GM12872 (cell line): ENCODE measurements at regions not wholly inside any gene's neighbourhood (a gene's known extent, or its start where the extent isn't known, plus 50 kb on each side); places are given as distances from the start of the nearest gene placed in this dataset.

Experiments used
- TF ChIP-seq, protein P1 (sequence below): IDR thresholded peaks from 3 replicates; pipeline ENCODE4 v1.5.1; 2011; ENCODE audit warnings: low read depth, mild to moderate bottlenecking, low read length, moderate library complexity; ENCODE audit not compliant: insufficient read depth

GRCh38 chr13:39976481-39976880, 321.0 kb downstream of the COG6 start:
- TF ChIP-seq, protein P1, sequence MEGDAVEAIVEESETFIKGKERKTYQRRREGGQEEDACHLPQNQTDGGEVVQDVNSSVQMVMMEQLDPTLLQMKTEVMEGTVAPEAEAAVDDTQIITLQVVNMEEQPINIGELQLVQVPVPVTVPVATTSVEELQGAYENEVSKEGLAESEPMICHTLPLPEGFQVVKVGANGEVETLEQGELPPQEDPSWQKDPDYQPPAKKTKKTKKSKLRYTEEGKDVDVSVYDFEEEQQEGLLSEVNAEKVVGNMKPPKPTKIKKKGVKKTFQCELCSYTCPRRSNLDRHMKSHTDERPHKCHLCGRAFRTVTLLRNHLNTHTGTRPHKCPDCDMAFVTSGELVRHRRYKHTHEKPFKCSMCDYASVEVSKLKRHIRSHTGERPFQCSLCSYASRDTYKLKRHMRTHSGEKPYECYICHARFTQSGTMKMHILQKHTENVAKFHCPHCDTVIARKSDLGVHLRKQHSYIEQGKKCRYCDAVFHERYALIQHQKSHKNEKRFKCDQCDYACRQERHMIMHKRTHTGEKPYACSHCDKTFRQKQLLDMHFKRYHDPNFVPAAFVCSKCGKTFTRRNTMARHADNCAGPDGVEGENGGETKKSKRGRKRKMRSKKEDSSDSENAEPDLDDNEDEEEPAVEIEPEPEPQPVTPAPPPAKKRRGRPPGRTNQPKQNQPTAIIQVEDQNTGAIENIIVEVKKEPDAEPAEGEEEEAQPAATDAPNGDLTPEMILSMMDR: no peak

GRCh38 chr13:39981056-39981455, 325.6 kb downstream of the COG6 start:
- TF ChIP-seq, protein P1: no peak

GRCh38 chr13:39982745-39983144, 327.3 kb downstream of the COG6 start:
- TF ChIP-seq, protein P1: no peak

DNA sequence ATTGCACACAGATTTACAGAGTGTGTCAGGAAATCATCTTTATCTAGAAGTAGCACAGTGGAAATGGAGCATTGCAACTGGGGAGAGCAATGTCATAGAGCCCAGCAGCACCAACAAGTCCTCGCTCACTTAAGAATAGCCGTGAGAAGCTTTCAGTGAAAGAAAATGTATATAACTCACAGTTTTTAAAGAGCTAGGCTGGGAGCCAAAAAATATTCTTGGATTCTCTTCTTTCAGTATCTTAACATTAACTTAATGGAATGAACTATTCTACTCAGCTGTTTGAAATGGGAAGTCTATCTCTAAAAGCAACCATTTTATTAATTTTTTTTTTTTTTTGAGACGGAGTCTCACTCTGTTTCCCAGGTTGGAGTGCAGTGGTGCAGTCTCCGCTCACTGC, 329.6 kb downstream of the COG6 start:
- TF ChIP-seq, protein P1: no peak

- TF ChIP-seq, protein P1: no peak
Observed at GRCh38 chr13:39988351-39988750, 332.9 kb downstream of the COG6 start.

DNA sequence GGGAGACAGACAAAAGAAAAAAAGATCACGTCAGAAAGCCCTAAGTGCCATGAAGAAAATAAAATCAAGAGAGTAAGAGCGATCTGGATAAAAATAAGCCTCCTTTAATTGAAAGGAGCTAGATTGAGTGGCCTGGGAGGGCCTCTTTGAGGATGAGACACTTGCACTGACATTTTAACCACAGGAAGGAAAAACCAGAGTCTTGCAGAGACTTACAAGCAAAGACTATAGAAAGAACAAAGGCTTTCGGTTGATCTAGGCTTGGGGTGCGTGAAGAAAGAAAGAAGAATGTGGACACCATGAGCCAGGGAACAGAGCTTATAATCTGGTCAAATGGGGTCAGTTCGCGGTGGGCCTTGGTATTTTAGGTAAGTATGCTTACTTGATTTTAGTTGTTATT, 342.7 kb downstream of the COG6 start:
- TF ChIP-seq, protein P1: no peak

- TF ChIP-seq, protein P1: no peak
Observed at GRCh38 chr13:40002016-40002415, 346.6 kb downstream of the COG6 start.

DNA sequence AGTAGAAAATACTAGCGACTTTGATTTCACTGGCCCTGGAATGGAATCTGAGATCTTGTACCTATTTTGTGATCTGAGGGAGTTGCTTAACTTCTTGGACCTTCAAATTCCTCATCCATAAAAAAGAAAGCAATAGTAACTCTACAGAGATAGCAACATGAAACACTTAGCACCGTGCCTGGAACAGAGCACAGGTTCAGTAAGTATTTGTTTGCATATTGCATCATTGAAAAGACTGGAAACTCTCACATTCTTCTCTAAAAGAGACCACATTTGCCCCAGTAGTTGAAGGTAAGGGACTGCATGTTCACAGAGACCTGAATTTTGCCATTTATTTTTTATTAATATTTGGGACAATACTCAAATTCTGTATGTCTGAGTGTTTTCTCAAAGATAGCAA, 358.1 kb downstream of the COG6 start:
- TF ChIP-seq, protein P1: no peak
